GM23248 (cell line): ENCODE measurements at regions not wholly inside any gene's neighbourhood (a gene's known extent, or its start where the extent isn't known, plus 50 kb on each side); places are given as distances from the start of the nearest gene placed in this dataset.

Experiments used
- DNase-seq: peaks from one replicate; pipeline ENCODE4 v3.0.0-alpha.2; 2015
- H2AFZ ChIP-seq: fragments of 200-600 bp; sonication (generic); 2 replicates; pipeline ENCODE4 v1.6.1; 2016; ENCODE audit warnings: antibody characterized with exemption
- H3F3A ChIP-seq: fragments of 200-600 bp; sonication (generic); 2 replicates; pipeline ENCODE4 v1.6.1; 2016; ENCODE audit warnings: mild to moderate bottlenecking, antibody characterized with exemption, mixed run types; ENCODE audit not compliant: insufficient read depth
- H3K27ac ChIP-seq: fragments of 200-600 bp; sonication (generic); 2 replicates; pipeline ENCODE4 v1.5.1; 2016; ENCODE audit warnings: mild to moderate bottlenecking
- H3K27me3 ChIP-seq: fragments of 200-600 bp; sonication (generic); replicated peaks from 2 replicates; pipeline ENCODE4 v1.6.1; 2016; ENCODE audit warnings: mild to moderate bottlenecking; ENCODE audit not compliant: insufficient read depth
- H3K36me3 ChIP-seq: fragments of 200-600 bp; sonication (generic); 2 replicates; pipeline ENCODE4 v1.6.1; 2016; ENCODE audit warnings: low read depth, mild to moderate bottlenecking
- H3K4me1 ChIP-seq: fragments of 200-600 bp; sonication (generic); 2 replicates; pipeline ENCODE4 v1.6.1; 2016; ENCODE audit warnings: mild to moderate bottlenecking; ENCODE audit not compliant: insufficient read depth
- H3K4me2 ChIP-seq: fragments of 200-600 bp; sonication (generic); one replicate; pipeline ENCODE4 v1.6.1; 2016; ENCODE audit warnings: mild to moderate bottlenecking; ENCODE audit not compliant: unreplicated experiment
- H3K4me3 ChIP-seq: fragments of 200-600 bp; sonication (generic); 2 replicates; pipeline ENCODE4 v1.5.1; 2016; ENCODE audit warnings: mild to moderate bottlenecking
- H3K79me2 ChIP-seq: fragments of 200-600 bp; sonication (generic); 2 replicates; pipeline ENCODE4 v1.6.1; 2016; ENCODE audit warnings: mild to moderate bottlenecking; ENCODE audit not compliant: insufficient read depth
- H3K9ac ChIP-seq: fragments of 200-600 bp; sonication (generic); 2 replicates; pipeline ENCODE4 v1.6.1; 2016; ENCODE audit warnings: mild to moderate bottlenecking
- H3K9me2 ChIP-seq: fragments of 200-600 bp; sonication (generic); 2 replicates; pipeline ENCODE4 v1.6.1; 2016; ENCODE audit warnings: mixed run types, mild to moderate bottlenecking, moderate library complexity; ENCODE audit not compliant: insufficient read depth
- H3K9me3 ChIP-seq: fragments of 200-600 bp; sonication (generic); one replicate; pipeline ENCODE4 v1.6.1; 2017; ENCODE audit warnings: low read depth
- H4K20me1 ChIP-seq: fragments of 200-600 bp; sonication (generic); 2 replicates; pipeline ENCODE4 v1.6.0; 2016; ENCODE audit not compliant: insufficient read depth
- EZH2 ChIP-seq: fragments of 200-600 bp; sonication (generic); IDR thresholded peaks from 2 replicates; pipeline ENCODE4 v1.6.1; 2018; ENCODE audit warnings: antibody characterized with exemption, mild to moderate bottlenecking; ENCODE audit not compliant: insufficient read depth, poor library complexity, severe bottlenecking
- EZH2phosphoT487 ChIP-seq: fragments of 200-600 bp; sonication (generic); IDR thresholded peaks from 2 replicates; pipeline ENCODE4 v1.6.1; 2018; ENCODE audit warnings: antibody characterized with exemption, moderate library complexity, mild to moderate bottlenecking, low read depth; ENCODE audit not compliant: insufficient read depth
- WGBS, 2 experiments: methylation state at CpG; one replicate each; pipeline ENCODE4 v1.1.6; 2015 to 2017; ENCODE audit warnings: low lambda C conversion rate in 2 of 2, low coverage in 1 of 2; ENCODE audit errors: missing lambda C conversion rate in 2 of 2; 5-methylcytosine and 5-hydroxymethylcytosine counted together
- in situ Hi-C: fragments of 300-500 bp; cut with MboI; formaldehyde crosslinking; loops from 2 replicates; pipeline ENCODE4 v1.15.0; 2020

- H3K4me3 ChIP-seq = no peak overlapping the region
- H2AFZ ChIP-seq = no peak overlapping the region
- H3F3A ChIP-seq = no peaks in the 10 kb centered on the region
- H3K4me2 ChIP-seq = no peak overlapping the region
- DNase-seq = no peak
- H3K9me3 ChIP-seq = no peaks in the 10 kb centered on the region
- no peaks in the 10 kb centered on the region for H3K4me1 ChIP-seq
- in situ Hi-C loops = no loop called here
- no peaks in the 10 kb centered on the region for H3K36me3 ChIP-seq
- no peaks in the 10 kb centered on the region for H3K9me2 ChIP-seq
- H4K20me1 ChIP-seq = no peaks in the 10 kb centered on the region
- TF ChIP-seq EZH2phosphoT487 (no peak), EZH2 (no peak)
- H3K27ac ChIP-seq = no peak overlapping the region
- H3K79me2 ChIP-seq = no peaks in the 10 kb centered on the region
- no peaks in the 10 kb centered on the region for H3K27me3 ChIP-seq
- H3K9ac ChIP-seq = no peak overlapping the region
These were observed 66.3 kb upstream of the RAB18 start for GRCh38 chr10:27437775-27438174.

- no peaks in the 10 kb centered on the region for H3F3A ChIP-seq
- TF ChIP-seq EZH2phosphoT487 = no peak
- no peak for TF ChIP-seq EZH2
- H3K4me3 ChIP-seq = no peak overlapping the region
- no peak for DNase-seq
- H3K9me2 ChIP-seq = no peaks in the 10 kb centered on the region
- no peaks in the 10 kb centered on the region for H3K4me1 ChIP-seq
- H3K4me2 ChIP-seq = no peak overlapping the region
- H3K79me2 ChIP-seq = no peaks in the 10 kb centered on the region
- H2AFZ ChIP-seq = no peak overlapping the region
- in situ Hi-C loops = no loop called here
- no peaks in the 10 kb centered on the region for H4K20me1 ChIP-seq
- 45 to 53% methylated on average over 8 of the region's 8 CpGs for WGBS, 2 experiments
- no peak overlapping the region for H3K27ac ChIP-seq
- no peaks in the 10 kb centered on the region for H3K36me3 ChIP-seq
- no peaks in the 10 kb centered on the region for H3K9me3 ChIP-seq
- H3K27me3 ChIP-seq = no peaks in the 10 kb centered on the region
- no peak overlapping the region for H3K9ac ChIP-seq
These were observed 67.4 kb upstream of the RAB18 start for GRCh38 chr10:27436710-27437109.

- Histone ChIP-seq H3K9ac (no peak overlapping the region), H3K79me2 (no peaks in the 10 kb centered on the region), H3K9me3 (no peaks in the 10 kb centered on the region), H3K27me3 (no peaks in the 10 kb centered on the region), H4K20me1 (no peaks in the 10 kb centered on the region), H3K9me2 (no peaks in the 10 kb centered on the region), H3K4me1 (no peaks in the 10 kb centered on the region), H3K27ac (no peak overlapping the region), H2AFZ (no peak overlapping the region), H3F3A (no peaks in the 10 kb centered on the region), H3K4me2 (no peak overlapping the region), H3K4me3 (no peak overlapping the region), H3K36me3 (no peaks in the 10 kb centered on the region)
- TF ChIP-seq EZH2phosphoT487 = no peak
- no peak for TF ChIP-seq EZH2
- no peak for DNase-seq
- in situ Hi-C loops = no loop called here
- 75 to 81% methylated on average over 2 of the region's 2 CpGs for whole genome bisulfite sequencing, 2 experiments
These were observed 70.1 kb upstream of the RAB18 start for GRCh38 chr10:27433976-27434375.

GRCh38 chr10:27426948-27427467 is 77.1 kb upstream of the RAB18 start:
- H3K27me3 ChIP-seq = no peaks in the 10 kb centered on the region

GRCh38 chr10:27413831-27414348 is 90.2 kb upstream of the RAB18 start:
- Histone ChIP-seq H4K20me1 (no peaks in the 10 kb centered on the region), H3K9ac (no peak overlapping the region), H3F3A (no peaks in the 10 kb centered on the region), H3K79me2 (no peaks in the 10 kb centered on the region), H3K4me3 (no peak overlapping the region), H3K4me1 (no peaks in the 10 kb centered on the region), H3K4me2 (no peak overlapping the region), H3K27me3 (peaks cover 8% of the 10 kb centered on the region; the same call in 1 of the 2 replicates), H3K36me3 (no peaks in the 10 kb centered on the region), H3K9me3 (no peaks in the 10 kb centered on the region), H3K27ac (no peak overlapping the region), H3K9me2 (no peaks in the 10 kb centered on the region), H2AFZ (no peak overlapping the region)
- DNase-seq = no peak
- TF ChIP-seq EZH2phosphoT487 (no peak), EZH2 (no peak)
- WGBS, 2 experiments = 43 to 63% methylated on average over 16 to 26 of the region's 34 CpGs
- in situ Hi-C loops = no loop called here

More at GRCh38 chr10:27426948-27427467, 77.1 kb upstream of the RAB18 start:
- no peak overlapping the region for H3K4me2 ChIP-seq
- H3K79me2 ChIP-seq = no peaks in the 10 kb centered on the region
- H3K9me3 ChIP-seq = no peaks in the 10 kb centered on the region
- no peaks in the 10 kb centered on the region for H3K4me1 ChIP-seq
- H4K20me1 ChIP-seq = no peaks in the 10 kb centered on the region
- in situ Hi-C loops = no loop called here
- TF ChIP-seq EZH2phosphoT487 (no peak), EZH2 (no peak)
- H2AFZ ChIP-seq = no peak overlapping the region
- no peaks in the 10 kb centered on the region for H3K36me3 ChIP-seq
- no peak overlapping the region for H3K27ac ChIP-seq
- no peaks in the 10 kb centered on the region for H3F3A ChIP-seq
- H3K9me2 ChIP-seq = no peaks in the 10 kb centered on the region
- DNase-seq = no peak
- 17 to 28% methylated on average over 2 of the region's 2 CpGs for WGBS, 2 experiments
- H3K4me3 ChIP-seq = no peak overlapping the region
- no peak overlapping the region for H3K9ac ChIP-seq
